ENCODE measurements at regions not wholly inside any gene's neighbourhood (a gene's known extent, or its start where the extent isn't known, plus 50 kb on each side); places are given as distances from the start of the nearest gene placed in this dataset.

- Histone ChIP-seq H3K36me3 (no peaks in the 10 kb centered on the region), H3K27me3 (no peaks in the 10 kb centered on the region), H3K4me1 (no peaks in the 10 kb centered on the region), H3K4me3 (no peak overlapping the region), H3K9me3 (no peaks in the 10 kb centered on the region), H3K27ac (no peak overlapping the region)
- ATAC-seq = no peak
- 44 to 90% methylated on average over 2 of the region's 2 CpGs for WGBS, 2 donors (ENCODE audit: low coverage in 1 of 2)
- TF ChIP-seq EP300 (IDR thresholded peaks at IDR 0.05) = no peak
- TF ChIP-seq POLR2A (IDR thresholded peaks at IDR 0.05) = no peak
- TF ChIP-seq CTCF (IDR thresholded peaks at IDR 0.05) = no peak
Observed at GRCh38 chr18:68085251-68085650, 568.7 kb upstream of the DSEL start.

- TF ChIP-seq CTCF (IDR thresholded peaks at IDR 0.05) (no peak), POLR2AphosphoS5 (IDR thresholded peaks at IDR 0.05) (no peak), POLR2A (IDR thresholded peaks at IDR 0.05) (no peak), EP300 (IDR thresholded peaks at IDR 0.05) (no peak)
- 73 to 75% methylated on average over 3 of the region's 3 CpGs for WGBS, 2 donors (ENCODE audit: low coverage in 1 of 2)
- Histone ChIP-seq H3K27me3 (no peaks in the 10 kb centered on the region), H3K9me3 (no peaks in the 10 kb centered on the region), H3K4me3 (no peak overlapping the region), H3K36me3 (no peaks in the 10 kb centered on the region), H3K27ac (no peak overlapping the region), H3K4me1 (no peaks in the 10 kb centered on the region)
- no peak for ATAC-seq
Observed at GRCh38 chr18:68083776-68084175, 567.3 kb upstream of the DSEL start.

- Histone ChIP-seq H3K9me3 (no peaks in the 10 kb centered on the region), H3K4me3 (no peak overlapping the region), H3K4me1 (no peaks in the 10 kb centered on the region), H3K27me3 (no peaks in the 10 kb centered on the region), H3K36me3 (no peaks in the 10 kb centered on the region), H3K27ac (no peak overlapping the region)
- WGBS, 2 donors (ENCODE audit: low coverage in 1 of 2) = 40 to 42% methylated on average over 4 of the region's 4 CpGs
- no peak for ATAC-seq
- TF ChIP-seq EP300 (IDR thresholded peaks at IDR 0.05) (no peak), CTCF (IDR thresholded peaks at IDR 0.05) (no peak), POLR2AphosphoS5 (IDR thresholded peaks at IDR 0.05) (no peak), POLR2A (IDR thresholded peaks at IDR 0.05) (no peak)
Observed at GRCh38 chr18:68083131-68083530, 566.6 kb upstream of the DSEL start.

- no peaks in the 10 kb centered on the region for H3K9me3 ChIP-seq
- no peak overlapping the region for H3K4me3 ChIP-seq
- WGBS, 2 donors (ENCODE audit: low coverage in 1 of 2) = 83 to 92% methylated on average over 3 of the region's 7 CpGs
- TF ChIP-seq POLR2AphosphoS5 (IDR thresholded peaks at IDR 0.05) = no peak
- H3K27ac ChIP-seq = no peak overlapping the region
- no peak for ATAC-seq
- H3K4me1 ChIP-seq = no peaks in the 10 kb centered on the region
- H3K36me3 ChIP-seq = no peaks in the 10 kb centered on the region
- no peaks in the 10 kb centered on the region for H3K27me3 ChIP-seq
Observed at GRCh38 chr18:68072744-68073143, 556.2 kb upstream of the DSEL start.

- H3K4me1 ChIP-seq = no peaks in the 10 kb centered on the region
- H3K27ac ChIP-seq = no peak overlapping the region
- TF ChIP-seq EP300 (IDR thresholded peaks at IDR 0.05) = no peak
- no peak for TF ChIP-seq POLR2AphosphoS5 (IDR thresholded peaks at IDR 0.05)
- no peak for TF ChIP-seq CTCF (IDR thresholded peaks at IDR 0.05)
- TF ChIP-seq POLR2A (IDR thresholded peaks at IDR 0.05) = no peak
- no peaks in the 10 kb centered on the region for H3K9me3 ChIP-seq
- ATAC-seq = no peak
- WGBS, 2 donors (ENCODE audit: low coverage in 1 of 2) = 67 to 100% methylated on average over 1 of the region's 1 CpG
- H3K36me3 ChIP-seq = no peaks in the 10 kb centered on the region
- H3K27me3 ChIP-seq = no peaks in the 10 kb centered on the region
- no peak overlapping the region for H3K4me3 ChIP-seq
Observed at GRCh38 chr18:68060871-68061270, 544.4 kb upstream of the DSEL start.

GRCh38 chr18:68056936-68057335, 540.4 kb upstream of the DSEL start:
- H3K36me3 ChIP-seq = no peaks in the 10 kb centered on the region
- H3K27ac ChIP-seq = no peak overlapping the region
- WGBS, 2 donors (ENCODE audit: low coverage in 1 of 2) = 67 to 79% methylated on average over 4 of the region's 4 CpGs
- no peaks in the 10 kb centered on the region for H3K4me1 ChIP-seq
- ATAC-seq = no peak
- TF ChIP-seq POLR2AphosphoS5 (IDR thresholded peaks at IDR 0.05) (no peak), CTCF (IDR thresholded peaks at IDR 0.05) (no peak), POLR2A (IDR thresholded peaks at IDR 0.05) (no peak), EP300 (IDR thresholded peaks at IDR 0.05) (no peak)
- H3K9me3 ChIP-seq = no peaks in the 10 kb centered on the region
- no peak overlapping the region for H3K4me3 ChIP-seq
- no peaks in the 10 kb centered on the region for H3K27me3 ChIP-seq
